Panc1 (cell line): ENCODE measurements at regions not wholly inside any gene's neighbourhood (a gene's known extent, or its start where the extent isn't known, plus 50 kb on each side); places are given as distances from the start of the nearest gene placed in this dataset.
A peak's percentile ranks its signal among the peaks of the same experiment; 100 is the strongest.

Source experiments
- ATAC-seq: fragments of 200-7000 bp; cut with Tn5 transposase; 2 replicates; pipeline ENCODE4 v1.9.1; 2020; ENCODE audit warnings: mild to moderate bottlenecking, moderate library complexity
- BruUV-seq: library from RNA; stranded (reverse); fragments of 400-500 nt; replicated peaks from 2 replicates; lab custom pipeline; 2021; lab: Mats Ljungman, UMichigan
- CTCF ChIA-PET: fragments of 300-600 bp; sonication (Branson Sonifier 250); formaldehyde crosslinking; loops from one replicate; lab custom pipeline; 2022; ENCODE audit warnings: antibody characterized with exemption; lab: Charles Lee
- POLR2A ChIA-PET: fragments of 300-600 bp; sonication (Branson Sonifier 250); formaldehyde crosslinking; loops from one replicate; lab custom pipeline; 2022; ENCODE audit warnings: antibody characterized with exemption; lab: Charles Lee
- DNase-seq: peaks from one replicate; pipeline ENCODE4 v3.0.0-alpha.2; 2010; ENCODE audit warnings: low read depth, low spot score
- H3K27ac ChIP-seq: 2 replicates; pipeline ENCODE4 v1.5.1; 2011; ENCODE audit warnings: mild to moderate bottlenecking, low read length, inconsistent platforms
- H3K27me3 ChIP-seq: fragments of 200-500 bp; sonication (Bioruptor generic); 2 replicates; pipeline ENCODE4 v1.6.0; 2014; ENCODE audit warnings: low read length, inconsistent platforms; ENCODE audit not compliant: control insufficient read depth, insufficient read depth
- H3K36me3 ChIP-seq: fragments of 200-500 bp; sonication (Bioruptor generic); 2 replicates; pipeline ENCODE4 v1.5.1; 2014; ENCODE audit warnings: inconsistent platforms, mild to moderate bottlenecking, low read length, moderate library complexity; ENCODE audit not compliant: control insufficient read depth, insufficient read depth
- H3K4me1 ChIP-seq: 2 replicates; pipeline ENCODE4 v1.5.1; 2011; ENCODE audit warnings: inconsistent platforms, mild to moderate bottlenecking, low read length, moderate library complexity; ENCODE audit not compliant: control insufficient read depth, insufficient read depth
- H3K4me3 ChIP-seq, 2 experiments: 2 replicates each; pipeline ENCODE4 v1.5.1; 2011 to 2012; ENCODE audit warnings: low read depth in 2 of 2, low read length in 2 of 2, mild to moderate bottlenecking in 2 of 2, inconsistent platforms in 1 of 2, moderate library complexity in 1 of 2
- H3K9me3 ChIP-seq: fragments of 200-500 bp; sonication (Bioruptor generic); 2 replicates; pipeline ENCODE4 v1.5.1; 2014; ENCODE audit warnings: low read depth, mild to moderate bottlenecking, inconsistent platforms, low read length, moderate library complexity; ENCODE audit not compliant: control insufficient read depth, insufficient read depth
- POLR2AphosphoS5 ChIP-seq: IDR thresholded peaks from 2 replicates; pipeline ENCODE4 v1.6.1; 2012; ENCODE audit warnings: mild to moderate bottlenecking, low read depth, low read length, moderate library complexity
- SIN3A ChIP-seq: IDR thresholded peaks from 2 replicates; pipeline ENCODE4 v1.6.1; 2012; ENCODE audit warnings: low read depth, mild to moderate bottlenecking, low read length, moderate library complexity, borderline replicate concordance; ENCODE audit not compliant: insufficient read depth
- TCF7L2 ChIP-seq: IDR thresholded peaks from 2 replicates; pipeline ENCODE4 v1.6.1; 2011; ENCODE audit warnings: mild to moderate bottlenecking, low read depth, low read length, inconsistent platforms
- in situ Hi-C: cut with HindIII; loops from 2 replicates; pipeline ENCODE4 v1.10.0; 2016; ENCODE audit warnings: low sequenced_read_pairs, low pct_unique_long_range_greater_than_20kb
- intact Hi-C: fragments of 100-400 bp; cut with micrococcal nuclease; formaldehyde crosslinking; loops from one replicate; pipeline ENCODE4 v1.10.0; 2022; ENCODE audit not compliant: unreplicated experiment
- TF ChIP-seq, protein P1 (sequence below): fragments of 450-650 bp; IDR thresholded peaks from 2 replicates; pipeline ENCODE4 v1.5.1; 2017; ENCODE audit warnings: mild to moderate bottlenecking
- TF ChIP-seq, protein P2 (sequence below), 2 experiments: IDR thresholded peaks; 2 replicates each; pipeline ENCODE4 v1.6.1; 2011 to 2012; ENCODE audit warnings: low read depth in 2 of 2, control low read depth in 1 of 2, low read length in 1 of 2, mild to moderate bottlenecking in 1 of 2, moderate library complexity in 1 of 2; ENCODE audit not compliant: insufficient read depth in 1 of 2

DNA sequence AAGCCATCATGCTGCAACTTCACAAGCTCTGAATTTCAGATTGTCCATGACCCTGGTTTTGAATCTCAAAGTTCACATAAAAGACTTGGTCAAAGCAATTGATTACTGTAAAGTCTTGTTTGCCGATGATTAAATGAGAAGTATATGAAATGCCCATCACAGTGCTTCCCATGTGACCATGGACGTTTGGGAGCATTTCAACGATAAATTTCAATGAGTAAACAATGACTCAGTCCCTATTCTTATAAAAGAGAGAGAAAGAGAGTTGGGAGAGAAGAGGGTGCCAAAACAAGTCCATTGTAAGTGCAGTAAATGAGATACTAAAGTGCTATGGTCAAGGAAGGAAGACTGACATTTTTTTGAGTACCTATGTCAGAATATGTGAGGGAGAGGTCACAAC lies 276.9 kb downstream of the SOX9 start:
- DNase-seq (no peak), ATAC-seq (no peak)
- POLR2A ChIA-PET: no interaction called here
- Histone ChIP-seq H3K27me3 (no peaks in the 10 kb centered on the region), H3K36me3 (no peaks in the 10 kb centered on the region), H3K4me3 (no peak overlapping the region), H3K4me1 (peaks cover 77% of the 10 kb centered on the region), H3K9me3 (no peaks in the 10 kb centered on the region), H3K27ac (peak overlapping the region; percentile 51)
- in situ Hi-C loops (no loop called here), intact Hi-C loops (loop anchor here (10.0 kb wide), 1 partner anchor 273 kb away; the partner anchor contains the start of gene SOX9)
- no TSS peak for BruUV-seq
- TF ChIP-seq POLR2AphosphoS5 (no peak), SIN3A (no peak), TCF7L2 (no peak)
- TF ChIP-seq, protein P1, sequence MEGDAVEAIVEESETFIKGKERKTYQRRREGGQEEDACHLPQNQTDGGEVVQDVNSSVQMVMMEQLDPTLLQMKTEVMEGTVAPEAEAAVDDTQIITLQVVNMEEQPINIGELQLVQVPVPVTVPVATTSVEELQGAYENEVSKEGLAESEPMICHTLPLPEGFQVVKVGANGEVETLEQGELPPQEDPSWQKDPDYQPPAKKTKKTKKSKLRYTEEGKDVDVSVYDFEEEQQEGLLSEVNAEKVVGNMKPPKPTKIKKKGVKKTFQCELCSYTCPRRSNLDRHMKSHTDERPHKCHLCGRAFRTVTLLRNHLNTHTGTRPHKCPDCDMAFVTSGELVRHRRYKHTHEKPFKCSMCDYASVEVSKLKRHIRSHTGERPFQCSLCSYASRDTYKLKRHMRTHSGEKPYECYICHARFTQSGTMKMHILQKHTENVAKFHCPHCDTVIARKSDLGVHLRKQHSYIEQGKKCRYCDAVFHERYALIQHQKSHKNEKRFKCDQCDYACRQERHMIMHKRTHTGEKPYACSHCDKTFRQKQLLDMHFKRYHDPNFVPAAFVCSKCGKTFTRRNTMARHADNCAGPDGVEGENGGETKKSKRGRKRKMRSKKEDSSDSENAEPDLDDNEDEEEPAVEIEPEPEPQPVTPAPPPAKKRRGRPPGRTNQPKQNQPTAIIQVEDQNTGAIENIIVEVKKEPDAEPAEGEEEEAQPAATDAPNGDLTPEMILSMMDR: no peak
- TF ChIP-seq, protein P2, sequence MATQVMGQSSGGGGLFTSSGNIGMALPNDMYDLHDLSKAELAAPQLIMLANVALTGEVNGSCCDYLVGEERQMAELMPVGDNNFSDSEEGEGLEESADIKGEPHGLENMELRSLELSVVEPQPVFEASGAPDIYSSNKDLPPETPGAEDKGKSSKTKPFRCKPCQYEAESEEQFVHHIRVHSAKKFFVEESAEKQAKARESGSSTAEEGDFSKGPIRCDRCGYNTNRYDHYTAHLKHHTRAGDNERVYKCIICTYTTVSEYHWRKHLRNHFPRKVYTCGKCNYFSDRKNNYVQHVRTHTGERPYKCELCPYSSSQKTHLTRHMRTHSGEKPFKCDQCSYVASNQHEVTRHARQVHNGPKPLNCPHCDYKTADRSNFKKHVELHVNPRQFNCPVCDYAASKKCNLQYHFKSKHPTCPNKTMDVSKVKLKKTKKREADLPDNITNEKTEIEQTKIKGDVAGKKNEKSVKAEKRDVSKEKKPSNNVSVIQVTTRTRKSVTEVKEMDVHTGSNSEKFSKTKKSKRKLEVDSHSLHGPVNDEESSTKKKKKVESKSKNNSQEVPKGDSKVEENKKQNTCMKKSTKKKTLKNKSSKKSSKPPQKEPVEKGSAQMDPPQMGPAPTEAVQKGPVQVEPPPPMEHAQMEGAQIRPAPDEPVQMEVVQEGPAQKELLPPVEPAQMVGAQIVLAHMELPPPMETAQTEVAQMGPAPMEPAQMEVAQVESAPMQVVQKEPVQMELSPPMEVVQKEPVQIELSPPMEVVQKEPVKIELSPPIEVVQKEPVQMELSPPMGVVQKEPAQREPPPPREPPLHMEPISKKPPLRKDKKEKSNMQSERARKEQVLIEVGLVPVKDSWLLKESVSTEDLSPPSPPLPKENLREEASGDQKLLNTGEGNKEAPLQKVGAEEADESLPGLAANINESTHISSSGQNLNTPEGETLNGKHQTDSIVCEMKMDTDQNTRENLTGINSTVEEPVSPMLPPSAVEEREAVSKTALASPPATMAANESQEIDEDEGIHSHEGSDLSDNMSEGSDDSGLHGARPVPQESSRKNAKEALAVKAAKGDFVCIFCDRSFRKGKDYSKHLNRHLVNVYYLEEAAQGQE (IDR thresholded peaks at IDR 0.05; ENCODE audit: insufficient read depth in 1 of 2, low read depth in 2 of 2, low read length in 1 of 2): no peak
- CTCF ChIA-PET: no interaction called here

DNA sequence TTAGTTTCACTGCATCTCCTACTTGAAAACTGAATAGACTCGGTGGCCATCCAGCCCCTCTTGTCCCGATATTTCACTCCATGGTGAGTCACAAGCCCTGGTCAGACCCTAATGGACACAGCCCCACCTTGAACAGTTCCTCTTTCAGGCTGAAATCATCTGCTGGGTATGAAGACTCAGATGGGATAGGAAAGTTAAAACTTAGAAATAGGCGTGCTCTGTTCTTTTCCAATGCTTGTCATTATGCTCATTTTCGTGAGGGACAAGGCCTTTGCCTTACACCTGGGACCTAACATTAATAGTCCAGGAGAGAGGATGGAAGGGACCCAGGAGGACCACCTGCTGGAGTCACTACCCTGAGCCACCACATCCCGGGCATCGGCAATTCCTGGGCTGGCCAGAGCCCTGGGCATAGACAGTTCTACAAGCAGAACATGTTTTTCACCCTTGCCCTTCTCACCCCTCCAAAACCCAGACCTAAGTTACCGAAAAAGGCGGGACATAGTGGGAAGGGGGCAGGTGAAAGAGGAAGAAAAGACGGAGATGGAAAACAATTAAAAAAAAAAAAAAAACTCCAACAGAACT lies 278.3 kb downstream of the SOX9 start:
- ChIA-PET CTCF (no interaction called here), POLR2A (no interaction called here)
- H3K27me3 ChIP-seq: no peaks in the 10 kb centered on the region
- H3K27ac ChIP-seq: peak overlapping the region; percentile 75
- TSS peak; percentile 38 for BruUV-seq
- H3K4me3 ChIP-seq: no peak overlapping the region
- ATAC-seq (no peak), DNase-seq (no peak)
- intact Hi-C loops: loop anchor here (10.0 kb wide), 1 partner anchor 274 kb away; the partner anchor contains the start of gene SOX9
- no peaks in the 10 kb centered on the region for H3K9me3 ChIP-seq
- TF ChIP-seq, protein P2 (IDR thresholded peaks at IDR 0.05; ENCODE audit: insufficient read depth in 1 of 2, low read depth in 2 of 2, low read length in 1 of 2): no peak
- TF ChIP-seq POLR2AphosphoS5 (no peak; the same call in 1 of the 2 replicates), SIN3A (no peak)
- H3K36me3 ChIP-seq: peaks cover 7% of the 10 kb centered on the region; the same call in 1 of the 2 replicates
- in situ Hi-C loops: no loop called here
- H3K4me1 ChIP-seq: peaks cover 63% of the 10 kb centered on the region
